RWPE1 (cell line): ENCODE measurements at regions not wholly inside any gene's neighbourhood (a gene's known extent, or its start where the extent isn't known, plus 50 kb on each side); places are given as distances from the start of the nearest gene placed in this dataset.

Source experiments
- CTCF ChIA-PET: fragments of 350-600 bp; sonication (Branson Sonifier 250); formaldehyde crosslinking; extraction: SDS; loops from one replicate; lab custom pipeline; 2021; lab: Yijun Ruan, JAX
- POLR2A ChIA-PET: fragments of 400-600 bp; formaldehyde crosslinking; extraction: SDS; loops from one replicate; lab custom pipeline; 2020; ENCODE audit warnings: antibody characterized with exemption; ENCODE audit not compliant: low non-redundant PET; lab: Yijun Ruan, JAX
- DNase-seq: peaks from one replicate; pipeline ENCODE4 v3.0.0; 2012; ENCODE audit warnings: low spot score
- H3K27ac ChIP-seq: fragments of 450-650 bp; 2 replicates; pipeline ENCODE4 v1.5.1; 2017
- CTCF ChIP-seq: fragments of 450-650 bp; conservative IDR thresholded peaks from 2 replicates; pipeline ENCODE4 v1.5.1; 2017; ENCODE audit warnings: low read depth, mild to moderate bottlenecking

- H3K27ac ChIP-seq = no peak overlapping the region
- DNase-seq = no peak
- POLR2A ChIA-PET = no interaction called here
- no peak for TF ChIP-seq CTCF
- CTCF ChIA-PET = no interaction called here
Observed at GRCh38 chr22:48258811-48259210, 1496.4 kb downstream of the TBC1D22A start.

- CTCF ChIA-PET = no interaction called here
- TF ChIP-seq CTCF = no peak
- H3K27ac ChIP-seq = no peak overlapping the region
- POLR2A ChIA-PET = no interaction called here
- no peak for DNase-seq
Observed at GRCh38 chr22:48258064-48258701, 1495.7 kb downstream of the TBC1D22A start.

GRCh38 chr22:48257685-48258055, 1495.2 kb downstream of the TBC1D22A start:
- ChIA-PET POLR2A (no interaction called here), CTCF (no interaction called here)
- TF ChIP-seq CTCF = no peak
- no peak overlapping the region for H3K27ac ChIP-seq
- DNase-seq = no peak

- no peak for DNase-seq
- CTCF ChIA-PET = no interaction called here
- H3K27ac ChIP-seq = no peak overlapping the region
- POLR2A ChIA-PET = no interaction called here
- TF ChIP-seq CTCF = no peak
Observed at GRCh38 chr22:48256776-48257684, 1494.6 kb downstream of the TBC1D22A start.

GRCh38 chr22:48256041-48256739, 1493.7 kb downstream of the TBC1D22A start:
- TF ChIP-seq CTCF = no peak
- CTCF ChIA-PET = no interaction called here
- POLR2A ChIA-PET = no interaction called here
- no peak for DNase-seq
- H3K27ac ChIP-seq = no peak overlapping the region

- no peak for DNase-seq
- ChIA-PET POLR2A (no interaction called here), CTCF (no interaction called here)
- TF ChIP-seq CTCF = no peak
- no peak overlapping the region for H3K27ac ChIP-seq
Observed at GRCh38 chr22:48254311-48254873, 1491.9 kb downstream of the TBC1D22A start.
